ENCODE measurements at regions not wholly inside any gene's neighbourhood (a gene's known extent, or its start where the extent isn't known, plus 50 kb on each side); places are given as distances from the start of the nearest gene placed in this dataset.
A peak's percentile ranks its signal among the peaks of the same experiment; 100 is the strongest.

DNA sequence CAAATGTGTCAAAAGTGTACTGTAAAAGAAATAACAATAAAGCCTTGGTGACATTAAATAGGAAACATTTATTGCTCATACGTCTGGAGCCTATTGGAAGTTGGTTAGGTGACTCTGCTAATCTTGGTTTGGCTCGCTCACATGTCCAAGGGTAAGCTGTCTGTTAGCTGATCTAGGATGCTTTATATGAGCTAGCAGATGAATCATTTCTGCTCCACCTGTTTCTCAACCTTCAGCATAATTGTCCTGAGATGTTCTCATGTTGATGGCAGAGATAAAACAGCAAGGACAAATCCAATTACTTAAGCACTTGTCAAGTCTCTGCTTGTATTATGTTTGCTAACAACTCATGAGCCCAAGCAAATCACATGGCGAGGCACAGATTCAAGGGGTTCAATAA lies 56.0 kb upstream of the CD53 start:
- no peaks in the 10 kb centered on the region for H3K36me3 ChIP-seq
- no peaks in the 10 kb centered on the region for H3K4me1 ChIP-seq (replicated peaks)
- H3K4me3 ChIP-seq = no peak overlapping the region
- no peaks in the 10 kb centered on the region for H3K27me3 ChIP-seq (replicated peaks)
- DNase-seq (ENCODE audit: low read depth in 1 of 2, low spot score in 2 of 2) = no peak
- H3K9me3 ChIP-seq (replicated peaks) = no peaks in the 10 kb centered on the region
- H3K27ac ChIP-seq = no peak overlapping the region

DNA sequence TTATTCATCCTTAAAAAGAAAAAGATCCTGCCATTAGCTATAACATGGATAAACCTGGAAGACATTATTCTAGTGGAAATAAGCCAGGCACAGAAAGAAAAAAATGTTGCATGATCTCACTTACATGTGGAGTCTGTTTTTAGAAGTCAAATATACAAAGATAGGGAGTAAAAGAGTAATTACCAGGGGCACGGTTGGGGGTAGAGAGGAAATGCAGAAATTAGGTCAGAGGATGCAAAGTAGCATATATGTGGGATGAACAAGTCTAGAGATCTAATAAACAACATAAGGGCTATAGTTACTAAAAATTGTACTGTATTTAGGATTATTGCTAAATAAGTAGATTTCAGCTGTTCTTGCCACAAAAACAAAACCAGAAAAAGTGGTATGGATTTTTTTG lies 61.4 kb upstream of the CD53 start:
- Histone ChIP-seq H3K4me3 (no peak overlapping the region), H3K4me1 (replicated peaks) (no peaks in the 10 kb centered on the region), H3K9me3 (replicated peaks) (no peaks in the 10 kb centered on the region), H3K27me3 (replicated peaks) (no peaks in the 10 kb centered on the region), H3K36me3 (no peaks in the 10 kb centered on the region), H3K27ac (no peak overlapping the region)
- no peak for DNase-seq (ENCODE audit: low read depth in 1 of 2, low spot score in 2 of 2)

DNA sequence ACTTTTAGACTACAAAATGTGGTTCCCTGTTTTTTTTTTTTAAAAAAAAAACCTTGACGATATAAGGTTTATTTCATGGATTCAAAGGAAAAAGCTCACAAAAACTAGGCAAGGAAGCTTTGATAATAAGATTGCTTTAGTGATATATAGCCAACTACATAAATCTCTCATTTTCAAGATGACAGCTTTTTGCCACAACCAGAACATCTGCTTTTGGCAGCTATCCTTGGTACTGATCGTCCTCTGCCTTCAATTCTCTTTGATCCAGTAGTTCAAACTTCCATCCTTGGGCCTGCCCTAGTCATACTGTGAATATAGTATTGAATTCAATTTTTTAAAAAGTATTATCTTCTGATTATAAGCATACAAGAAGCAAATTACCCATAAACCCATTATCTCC lies 72.9 kb upstream of the CD53 start:
- Histone ChIP-seq H3K27ac (no peak overlapping the region), H3K4me3 (no peak overlapping the region), H3K4me1 (replicated peaks) (no peaks in the 10 kb centered on the region), H3K27me3 (replicated peaks) (no peaks in the 10 kb centered on the region), H3K9me3 (replicated peaks) (no peaks in the 10 kb centered on the region), H3K36me3 (no peaks in the 10 kb centered on the region)
- no peak for DNase-seq (ENCODE audit: low read depth in 1 of 2, low spot score in 2 of 2)

DNA sequence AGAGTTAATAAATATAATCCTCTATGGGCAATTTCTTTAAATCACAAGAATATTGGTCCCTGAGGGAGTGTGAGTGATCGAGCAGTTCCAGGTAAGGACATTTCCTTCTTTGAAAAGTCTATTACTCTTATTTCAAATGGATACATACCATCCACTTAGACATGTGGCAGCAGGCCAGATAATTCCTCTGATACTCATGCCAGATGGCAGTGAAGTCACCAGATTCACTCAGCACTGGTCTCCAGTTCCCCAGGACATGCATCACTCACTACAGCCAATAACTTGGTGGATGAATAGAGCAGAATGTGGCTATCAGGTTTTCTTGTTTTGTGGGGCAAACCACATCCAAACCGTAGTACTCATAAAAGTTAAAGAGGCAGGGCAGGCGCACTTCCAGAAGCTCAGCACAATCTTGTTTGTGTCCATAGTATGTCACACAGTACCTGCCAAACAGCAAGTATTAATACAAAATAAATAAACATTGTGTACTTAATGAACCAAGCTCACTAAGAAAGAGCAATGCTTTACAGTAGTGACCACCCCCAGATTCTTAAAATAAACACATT lies 74.2 kb upstream of the CD53 start:
- Histone ChIP-seq H3K36me3 (no peaks in the 10 kb centered on the region), H3K27me3 (replicated peaks) (no peaks in the 10 kb centered on the region), H3K4me1 (replicated peaks) (no peaks in the 10 kb centered on the region), H3K4me3 (no peak overlapping the region), H3K27ac (no peak overlapping the region), H3K9me3 (replicated peaks) (no peaks in the 10 kb centered on the region)
- no peak for DNase-seq (ENCODE audit: low read depth in 1 of 2, low spot score in 2 of 2)

DNA sequence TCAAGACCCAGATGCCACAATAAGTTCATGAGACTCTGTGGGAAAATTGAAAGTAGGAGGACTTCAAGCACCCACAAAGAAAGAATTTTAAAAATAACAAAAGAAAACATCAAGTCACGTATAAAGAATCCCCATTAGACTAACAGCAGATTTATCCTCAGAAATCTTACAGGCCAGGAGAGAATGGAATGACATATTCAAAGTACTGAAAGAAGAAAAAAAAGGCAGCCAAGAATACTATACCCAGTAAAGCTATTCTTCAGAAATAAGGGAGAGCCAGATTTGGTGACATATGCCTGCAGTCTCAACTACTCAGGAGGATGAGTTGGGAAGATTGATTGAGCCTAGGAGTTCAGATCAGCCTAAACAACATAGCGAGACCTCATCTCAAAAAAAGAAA lies 84.3 kb upstream of the CD53 start:
- Histone ChIP-seq H3K4me3 (no peak overlapping the region), H3K27me3 (replicated peaks) (no peaks in the 10 kb centered on the region), H3K4me1 (replicated peaks) (no peaks in the 10 kb centered on the region), H3K9me3 (replicated peaks) (no peaks in the 10 kb centered on the region), H3K36me3 (no peaks in the 10 kb centered on the region), H3K27ac (no peak overlapping the region)
- DNase-seq (ENCODE audit: low read depth in 1 of 2, low spot score in 2 of 2) = no peak

DNA sequence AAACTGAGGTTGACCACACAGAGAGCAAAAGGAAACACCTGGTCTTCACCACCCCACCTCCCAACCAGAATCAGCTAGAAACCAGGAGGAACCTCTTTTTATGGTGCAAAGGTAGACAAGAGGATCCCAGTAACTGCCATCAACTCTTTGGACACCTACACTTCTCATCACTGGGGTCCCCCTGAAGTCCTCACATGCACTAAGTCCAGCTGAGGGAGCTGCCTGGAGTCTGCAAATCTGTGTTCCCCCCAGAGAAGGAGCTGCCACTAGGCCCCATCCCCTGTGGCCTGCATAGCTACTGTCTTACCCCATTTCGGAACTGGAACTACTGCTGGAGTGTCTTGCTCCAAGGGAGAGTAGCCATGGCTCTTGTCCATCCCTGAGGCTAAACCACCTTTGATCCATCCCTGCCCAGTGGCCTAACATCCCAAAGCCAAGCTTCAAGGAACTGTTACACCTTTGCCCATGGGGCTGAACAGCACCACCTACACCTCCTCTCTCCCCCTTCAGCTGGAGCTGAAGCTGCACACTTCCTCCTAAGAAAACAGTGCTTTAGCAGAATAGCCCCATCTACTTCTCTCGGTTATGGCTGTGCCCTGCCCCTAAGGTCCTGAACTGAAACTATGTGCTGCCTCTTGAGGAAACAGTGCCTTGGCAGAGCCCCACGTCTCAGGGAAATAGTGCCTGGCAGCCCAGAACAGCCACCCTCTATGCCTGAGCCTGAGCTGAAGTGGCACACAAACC lies 85.4 kb upstream of the CD53 start:
- no peaks in the 10 kb centered on the region for H3K27me3 ChIP-seq (replicated peaks)
- H3K36me3 ChIP-seq = no peaks in the 10 kb centered on the region
- no peak overlapping the region for H3K27ac ChIP-seq
- H3K4me1 ChIP-seq (replicated peaks) = no peaks in the 10 kb centered on the region
- H3K9me3 ChIP-seq (replicated peaks) = no peaks in the 10 kb centered on the region
- no peak overlapping the region for H3K4me3 ChIP-seq
- DNase-seq (ENCODE audit: low read depth in 1 of 2, low spot score in 2 of 2) = no peak

DNA sequence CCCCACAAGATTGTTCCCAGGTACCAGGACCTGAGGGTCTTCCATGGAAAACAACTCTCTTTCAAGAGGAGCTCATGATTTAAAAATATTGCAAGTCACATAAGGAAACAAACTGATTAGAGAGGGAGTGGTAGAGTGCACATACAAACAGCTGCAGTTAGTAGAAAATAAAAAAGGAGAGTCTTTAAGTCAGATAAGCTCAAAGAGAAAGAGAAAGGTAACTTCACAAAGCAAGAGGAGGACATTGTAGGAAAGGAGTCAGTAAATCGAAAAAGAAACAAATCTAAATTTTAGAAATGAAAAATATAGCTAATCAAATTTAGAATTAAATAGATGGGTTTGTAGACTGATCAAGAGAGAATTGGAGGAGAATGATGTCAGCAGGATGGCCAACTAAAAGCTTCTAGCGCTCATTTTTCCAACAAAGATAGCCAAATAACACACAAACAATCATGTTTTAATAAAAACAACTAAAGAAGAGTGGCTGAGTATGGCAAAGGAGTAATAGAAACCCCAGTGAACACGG lies 86.1 kb upstream of the CD53 start:
- no peak overlapping the region for H3K4me3 ChIP-seq
- H3K27ac ChIP-seq = no peak overlapping the region
- no peaks in the 10 kb centered on the region for H3K36me3 ChIP-seq
- no peaks in the 10 kb centered on the region for H3K9me3 ChIP-seq (replicated peaks)
- DNase-seq (ENCODE audit: low read depth in 1 of 2, low spot score in 2 of 2) = no peak
- H3K4me1 ChIP-seq (replicated peaks) = no peaks in the 10 kb centered on the region
- no peaks in the 10 kb centered on the region for H3K27me3 ChIP-seq (replicated peaks)

DNA sequence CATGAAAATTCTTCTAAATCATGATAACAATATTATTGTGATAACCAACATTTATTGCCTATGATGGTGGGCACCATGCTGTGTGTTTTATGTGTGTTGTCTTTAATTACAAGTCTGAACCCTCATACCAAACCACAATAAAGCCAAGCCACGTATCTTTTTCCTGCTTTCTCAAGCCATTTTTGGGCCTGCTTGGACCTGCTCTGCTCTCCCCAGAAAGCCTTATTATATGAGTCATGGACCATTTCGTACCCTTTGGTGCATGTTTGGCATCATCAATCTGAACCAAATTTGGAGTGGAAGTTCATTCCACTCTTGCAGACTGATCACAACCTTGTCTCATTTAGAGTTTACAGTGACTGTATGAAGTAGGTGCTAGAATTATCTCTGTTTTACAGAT lies 87.3 kb upstream of the CD53 start:
- no peaks in the 10 kb centered on the region for H3K9me3 ChIP-seq (replicated peaks)
- H3K36me3 ChIP-seq = no peaks in the 10 kb centered on the region
- H3K27ac ChIP-seq = no peak overlapping the region
- 0 out of 2 replicates have a peak, but pooled peaks cover 3% of the 10 kb centered on the region for H3K4me1 ChIP-seq (replicated peaks)
- peaks cover 2% of the 10 kb centered on the region for H3K27me3 ChIP-seq (replicated peaks)
- H3K4me3 ChIP-seq = no peak overlapping the region
- DNase-seq (ENCODE audit: low read depth in 1 of 2, low spot score in 2 of 2) = no peak

DNA sequence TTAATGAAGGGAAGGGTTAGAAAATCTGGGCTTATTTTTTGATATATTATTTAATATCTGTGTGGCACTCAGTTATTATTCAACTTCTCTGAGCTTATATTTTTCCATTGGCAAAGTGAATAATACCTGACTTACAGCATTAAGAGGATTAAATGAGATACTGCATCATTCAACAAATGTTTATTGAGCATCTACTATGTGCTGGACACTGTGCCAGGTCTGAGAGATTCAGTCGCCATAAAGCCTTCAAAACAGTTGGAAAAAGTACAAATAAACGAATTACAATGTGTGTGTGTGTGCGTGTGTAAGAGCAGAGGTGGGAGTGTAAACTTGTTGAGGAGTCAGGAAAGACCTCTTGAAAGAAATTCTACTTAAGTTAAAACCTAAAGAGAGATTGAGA lies 87.9 kb upstream of the CD53 start:
- peaks cover 4% of the 10 kb centered on the region for H3K27me3 ChIP-seq (replicated peaks)
- H3K36me3 ChIP-seq = no peaks in the 10 kb centered on the region
- no peak overlapping the region for H3K4me3 ChIP-seq
- no peak overlapping the region for H3K27ac ChIP-seq
- no peaks in the 10 kb centered on the region for H3K9me3 ChIP-seq (replicated peaks)
- DNase-seq (ENCODE audit: low read depth in 1 of 2, low spot score in 2 of 2) = no peak
- 0 out of 2 replicates have a peak, but pooled peaks cover 3% of the 10 kb centered on the region for H3K4me1 ChIP-seq (replicated peaks)

DNA sequence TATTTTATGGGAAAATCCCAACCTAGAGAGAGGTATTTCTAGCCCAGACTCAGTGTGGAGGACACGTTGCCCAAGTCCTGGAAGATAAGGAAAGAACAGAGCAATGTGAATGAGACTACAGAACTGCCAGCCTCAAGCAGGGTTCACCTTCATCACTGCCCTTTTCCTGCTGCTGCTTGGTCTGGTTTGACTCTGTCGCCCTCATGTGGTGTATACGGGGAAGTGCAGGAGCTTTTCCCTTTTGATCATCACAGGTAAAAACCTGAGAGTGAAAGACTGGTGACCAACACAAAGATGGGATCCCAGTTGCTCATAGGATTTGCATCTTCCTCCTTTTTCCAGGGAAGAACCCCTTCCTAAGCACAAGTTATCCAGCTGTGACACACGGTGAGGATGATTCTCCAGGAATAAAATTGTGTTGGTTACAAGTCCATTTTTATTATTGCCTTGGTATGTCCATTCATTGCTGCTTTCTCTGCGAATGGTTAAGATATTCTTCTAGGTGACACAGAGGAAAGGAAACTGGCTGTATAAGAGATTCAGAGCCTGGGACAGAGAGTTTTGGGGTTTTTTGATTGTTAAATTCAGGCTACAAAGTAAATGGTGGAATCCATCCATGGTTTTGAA lies 89.5 kb upstream of the CD53 start:
- Histone ChIP-seq H3K27me3 (replicated peaks) (peaks cover 4% of the 10 kb centered on the region), H3K36me3 (no peaks in the 10 kb centered on the region), H3K27ac (no peak overlapping the region), H3K4me3 (no peak overlapping the region), H3K9me3 (replicated peaks) (no peaks in the 10 kb centered on the region), H3K4me1 (replicated peaks) (0 out of 2 replicates have a peak, but pooled peaks cover 3% of the 10 kb centered on the region)
- DNase-seq (ENCODE audit: low read depth in 1 of 2, low spot score in 2 of 2) = peak in 1 of 2 experiments; percentile 37

DNA sequence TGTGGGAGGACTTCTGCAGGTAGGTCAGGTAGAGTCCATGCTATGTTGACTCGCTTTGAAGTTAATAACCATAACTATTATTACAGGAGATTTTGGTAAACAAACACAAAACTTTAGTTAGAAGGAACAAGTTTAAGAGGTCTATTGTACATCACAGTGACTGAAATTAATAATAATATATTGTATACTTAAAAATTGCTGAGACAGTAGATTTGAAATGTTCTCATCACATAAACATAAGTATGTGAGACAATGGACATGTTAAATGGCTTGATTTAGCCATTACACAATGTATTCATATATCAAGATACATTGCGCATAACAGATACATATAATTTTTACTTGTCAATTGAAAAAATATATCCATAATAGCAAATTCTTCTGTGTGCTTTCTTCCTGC lies 91.4 kb upstream of the CD53 start:
- Histone ChIP-seq H3K27me3 (replicated peaks) (peaks cover 4% of the 10 kb centered on the region), H3K9me3 (replicated peaks) (no peaks in the 10 kb centered on the region), H3K36me3 (no peaks in the 10 kb centered on the region), H3K4me3 (no peak overlapping the region), H3K27ac (no peak overlapping the region), H3K4me1 (replicated peaks) (0 out of 2 replicates have a peak, but pooled peaks cover 3% of the 10 kb centered on the region)
- DNase-seq (ENCODE audit: low read depth in 1 of 2, low spot score in 2 of 2) = no peak

DNA sequence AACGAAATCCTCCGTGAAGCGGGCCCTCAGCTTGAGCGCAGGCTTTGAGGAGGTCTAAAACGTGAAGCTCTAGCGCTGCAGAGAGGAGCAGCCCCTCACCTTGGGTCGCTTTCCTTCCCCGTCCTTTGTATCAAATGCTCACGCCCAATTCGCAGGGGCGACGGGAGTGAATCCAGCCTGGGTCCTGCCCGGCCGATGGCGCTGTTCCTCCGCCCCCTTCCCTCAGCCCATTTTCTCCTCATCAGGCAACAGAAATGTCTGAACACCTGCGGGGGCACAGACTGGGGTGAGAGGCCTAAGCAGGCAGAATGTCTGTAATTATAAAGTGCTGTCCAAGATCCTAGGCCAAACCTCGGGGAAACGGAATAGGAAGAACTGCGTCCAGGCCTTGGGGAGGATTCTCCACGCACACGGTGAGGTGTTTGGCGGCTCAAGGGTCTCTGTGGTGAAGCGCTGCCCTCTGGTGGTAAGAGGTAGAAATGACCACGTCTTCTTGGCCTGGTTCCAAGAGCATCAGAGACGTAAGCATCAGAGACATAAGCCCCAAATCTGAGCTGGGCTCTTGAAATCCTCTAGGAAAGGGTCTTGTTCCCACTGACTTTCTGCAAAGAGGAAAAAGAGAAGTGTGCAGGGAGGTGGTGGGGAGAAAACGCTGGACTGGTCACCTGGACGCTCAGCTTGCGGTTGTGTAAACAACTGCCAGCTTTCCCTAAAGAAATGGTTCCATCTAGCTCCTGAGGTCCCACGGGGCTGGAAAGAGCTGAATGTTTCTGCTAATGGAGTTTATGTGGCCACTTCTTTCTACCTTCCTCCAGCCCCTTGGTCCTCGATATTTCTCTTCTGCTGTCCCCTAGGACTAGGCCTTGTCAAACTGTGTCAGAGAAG lies 92.1 kb upstream of the CD53 start:
- no peak overlapping the region for H3K4me3 ChIP-seq

DNA sequence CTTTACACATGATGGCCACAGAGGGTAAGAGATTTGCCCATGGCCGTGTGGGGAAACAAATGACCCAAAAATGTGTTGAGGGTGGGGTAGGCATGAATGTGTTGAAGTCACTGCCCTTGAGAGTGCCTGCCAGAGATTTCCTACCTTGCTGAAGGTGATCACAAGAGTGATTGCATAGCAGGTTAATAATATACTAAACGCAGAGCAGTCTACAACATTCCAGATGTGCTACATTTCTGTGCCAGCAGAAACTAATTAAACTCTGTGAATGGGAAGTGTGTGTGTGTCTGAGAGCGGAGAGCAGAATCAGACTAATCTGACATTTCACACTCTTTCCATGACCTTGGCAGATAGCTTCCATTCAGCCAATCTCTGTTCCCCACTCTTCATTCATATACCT lies 93.3 kb upstream of the CD53 start:
- Histone ChIP-seq H3K27ac (no peak overlapping the region), H3K4me3 (no peak overlapping the region), H3K36me3 (no peaks in the 10 kb centered on the region), H3K27me3 (replicated peaks) (peaks cover 4% of the 10 kb centered on the region), H3K4me1 (replicated peaks) (0 out of 2 replicates have a peak, but pooled peaks cover 3% of the 10 kb centered on the region), H3K9me3 (replicated peaks) (no peaks in the 10 kb centered on the region)
- no peak for DNase-seq (ENCODE audit: low read depth in 1 of 2, low spot score in 2 of 2)

More for the DNA sequence above, 92.1 kb upstream of the CD53 start:
- Histone ChIP-seq H3K9me3 (replicated peaks) (no peaks in the 10 kb centered on the region), H3K27me3 (replicated peaks) (peaks cover 4% of the 10 kb centered on the region), H3K27ac (no peak overlapping the region), H3K4me1 (replicated peaks) (0 out of 2 replicates have a peak, but pooled peaks cover 3% of the 10 kb centered on the region), H3K36me3 (no peaks in the 10 kb centered on the region)
- DNase-seq (ENCODE audit: low read depth in 1 of 2, low spot score in 2 of 2) = peak; percentile 28 to 56

Data from SJSA1 (cell line).